WERI-Rb-1 (cell line): ENCODE measurements at regions not wholly inside any gene's neighbourhood (a gene's known extent, or its start where the extent isn't known, plus 50 kb on each side); places are given as distances from the start of the nearest gene placed in this dataset.

ENCODE experiments used
- DNase-seq: peaks from one replicate; pipeline ENCODE4 v3.0.0-alpha.2; 2020
- H3K27ac ChIP-seq: fragments of 250-450 bp; sonication (Bioruptor Pico); 2 replicates; pipeline ENCODE4 v1.5.1; 2020; ENCODE audit warnings: mild to moderate bottlenecking, moderate library complexity
- H3K27me3 ChIP-seq: fragments of 250-450 bp; sonication (Bioruptor Pico); 2 replicates; pipeline ENCODE4 v1.5.1; 2021; ENCODE audit warnings: mild to moderate bottlenecking, low read depth, moderate library complexity; ENCODE audit not compliant: insufficient read depth, severe bottlenecking
- H3K36me3 ChIP-seq: fragments of 250-450 bp; sonication (Bioruptor Pico); 2 replicates; pipeline ENCODE4 v1.5.1; 2020; ENCODE audit warnings: mild to moderate bottlenecking, moderate library complexity
- H3K4me3 ChIP-seq: 2 replicates; pipeline ENCODE4 v1.5.1; 2011; ENCODE audit warnings: low read depth, mild to moderate bottlenecking, control low read depth, low read length
- H3K9me3 ChIP-seq: fragments of 250-450 bp; sonication (Bioruptor Pico); 2 replicates; pipeline ENCODE4 v1.5.1; 2021; ENCODE audit warnings: mild to moderate bottlenecking, moderate library complexity; ENCODE audit not compliant: severe bottlenecking
- CTCF ChIP-seq: IDR thresholded peaks from 2 replicates; pipeline ENCODE4 v1.5.1; 2011; ENCODE audit warnings: low read depth, mild to moderate bottlenecking, control low read depth, inconsistent platforms, low read length

DNA sequence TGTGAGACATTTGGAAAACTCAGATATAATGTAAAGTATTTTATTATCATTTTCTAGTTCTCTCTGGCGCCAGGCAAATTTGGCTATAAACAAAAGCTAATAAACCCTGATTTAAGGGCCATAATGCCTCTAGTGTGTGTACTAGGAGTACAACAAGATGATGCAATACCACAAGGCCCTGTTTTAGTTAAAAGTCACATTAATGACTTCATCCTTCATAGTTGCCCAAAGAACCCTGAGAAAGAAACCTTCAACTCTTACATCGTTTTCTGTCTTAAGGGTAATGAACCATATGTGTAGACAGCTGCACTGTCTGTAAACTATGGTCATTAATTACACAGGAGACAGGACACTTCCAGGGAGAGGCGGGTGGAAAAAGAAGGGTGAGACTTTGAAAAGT, 538.4 kb downstream of the FAM181B start:
- no peak overlapping the region for H3K4me3 ChIP-seq
- TF ChIP-seq CTCF = no peak
- no peaks in the 10 kb centered on the region for H3K27me3 ChIP-seq
- H3K27ac ChIP-seq = peak overlapping the region; percentile 49
- H3K9me3 ChIP-seq = no peaks in the 10 kb centered on the region
- no peaks in the 10 kb centered on the region for H3K36me3 ChIP-seq
- DNase-seq = no peak

- Histone ChIP-seq H3K27ac (peak overlapping the region; percentile 49), H3K4me3 (no peak overlapping the region), H3K9me3 (no peaks in the 10 kb centered on the region), H3K36me3 (no peaks in the 10 kb centered on the region), H3K27me3 (no peaks in the 10 kb centered on the region)
- DNase-seq = no peak
- no peak for TF ChIP-seq CTCF
These were observed 539.1 kb downstream of the FAM181B start for GRCh38 chr11:82194521-82194920.

GRCh38 chr11:82191695-82192094, 542.0 kb downstream of the FAM181B start:
- peaks cover 4% of the 10 kb centered on the region for H3K9me3 ChIP-seq
- no peaks in the 10 kb centered on the region for H3K36me3 ChIP-seq
- H3K4me3 ChIP-seq = no peak overlapping the region
- TF ChIP-seq CTCF = no peak
- H3K27ac ChIP-seq = peak overlapping the region; percentile 73
- peak; percentile 84 for DNase-seq
- no peaks in the 10 kb centered on the region for H3K27me3 ChIP-seq

GRCh38 chr11:82185925-82186324, 547.7 kb downstream of the FAM181B start:
- no peak for TF ChIP-seq CTCF
- DNase-seq = no peak
- no peaks in the 10 kb centered on the region for H3K36me3 ChIP-seq
- H3K4me3 ChIP-seq = no peak overlapping the region
- H3K27ac ChIP-seq = no peak overlapping the region
- H3K27me3 ChIP-seq = no peaks in the 10 kb centered on the region
- H3K9me3 ChIP-seq = peaks cover 4% of the 10 kb centered on the region

DNA sequence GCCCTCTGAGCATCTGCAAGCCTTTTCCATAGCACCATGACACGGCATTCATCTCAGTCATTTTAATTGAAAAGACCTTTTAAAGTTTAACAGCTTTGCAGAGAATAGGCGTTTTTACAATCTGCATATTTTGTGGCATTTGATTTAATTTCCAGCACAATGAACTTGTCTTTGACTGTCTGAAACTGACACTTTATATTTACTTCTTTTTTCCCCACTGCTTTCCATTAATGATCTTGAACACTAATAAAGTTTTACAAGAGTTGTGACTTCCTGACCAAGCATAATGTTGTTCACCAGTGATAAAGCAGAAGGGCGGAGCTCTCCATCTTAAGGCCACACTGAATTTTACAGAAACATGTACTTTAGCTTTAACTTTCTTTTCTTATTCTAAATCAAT, 548.7 kb downstream of the FAM181B start:
- DNase-seq = no peak

More for the DNA sequence above, 548.7 kb downstream of the FAM181B start:
- TF ChIP-seq CTCF = no peak
- H3K9me3 ChIP-seq = peaks cover 4% of the 10 kb centered on the region
- H3K36me3 ChIP-seq = no peaks in the 10 kb centered on the region
- no peak overlapping the region for H3K4me3 ChIP-seq
- H3K27ac ChIP-seq = no peak overlapping the region
- H3K27me3 ChIP-seq = no peaks in the 10 kb centered on the region
